T-cell (primary cell): ENCODE measurements at regions not wholly inside any gene's neighbourhood (a gene's known extent, or its start where the extent isn't known, plus 50 kb on each side); places are given as distances from the start of the nearest gene placed in this dataset.

ENCODE experiments used
- ATAC-seq, 4 experiments: fragments of 200-7000 bp in 3 of 4; fragments of 150-1000 bp in 1 of 4; cut with Tn5 transposase; replicated peaks in 1 of 4; 1 replicate in 3 of 4; 2 replicates in 1 of 4; pipeline ENCODE4 v1.10.0; 2021; ENCODE audit warnings: moderate library complexity in 3 of 4, mild to moderate bottlenecking in 2 of 4, moderate number of reproducible peaks in 1 of 4
- CTCF ChIA-PET, 2 donors: fragments of 300-600 bp; sonication (Branson Sonifier 250); formaldehyde crosslinking; loops; one replicate each; lab custom pipeline; 2022; ENCODE audit warnings: antibody characterized with exemption in 2 of 2; lab: Charles Lee
- POLR2A ChIA-PET, 2 donors: fragments of 300-600 bp; sonication (Branson Sonifier 250); formaldehyde crosslinking; loops; one replicate each; lab custom pipeline; 2022; ENCODE audit warnings: antibody characterized with exemption in 2 of 2; lab: Charles Lee
- DNase-seq, 35 experiments: peaks; one replicate each; pipeline versions ENCODE4 v3.0.0 to v3.0.0-alpha.2; 2013 to 2023
- H3K27ac ChIP-seq: one replicate; pipeline ENCODE4 v1.5.1; 2013; ENCODE audit warnings: low read length
- H3K27me3 ChIP-seq, 2 experiments: replicated peaks in 1 of 2; 1 replicate in 1 of 2; 2 replicates in 1 of 2; pipeline versions ENCODE4 v1.6.1 to v1.7.0; 2013; ENCODE audit warnings: low read length in 1 of 2, mixed read lengths in 1 of 2; ENCODE audit not compliant: control insufficient read depth in 2 of 2, insufficient read depth in 2 of 2; ENCODE audit errors: extremely low read depth in 1 of 2
- H3K36me3 ChIP-seq, 2 donors: 1 replicate in 1 of 2; 2 replicates in 1 of 2; pipeline versions ENCODE4 v1.6.1 to v1.7.0; 2013; ENCODE audit warnings: low read length in 1 of 2; ENCODE audit not compliant: control insufficient read depth in 2 of 2, insufficient read depth in 1 of 2; ENCODE audit errors: extremely low read depth in 1 of 2
- H3K4me1 ChIP-seq, 2 experiments: 1 replicate in 1 of 2; 2 replicates in 1 of 2; pipeline versions ENCODE4 v1.6.1 to v1.7.0; 2013; ENCODE audit warnings: low read length in 2 of 2, mixed read lengths in 1 of 2; ENCODE audit not compliant: insufficient read depth in 2 of 2, control insufficient read depth in 1 of 2; ENCODE audit errors: extremely low read depth in 1 of 2
- H3K4me3 ChIP-seq, 2 donors: 1 replicate in 1 of 2; 2 replicates in 1 of 2; pipeline versions ENCODE4 v1.5.1 to v1.7.0; 2013; ENCODE audit warnings: mild to moderate bottlenecking in 2 of 2, low read length in 1 of 2, moderate library complexity in 1 of 2; ENCODE audit not compliant: control insufficient read depth in 1 of 2; ENCODE audit errors: extremely low read depth in 1 of 2
- H3K9me3 ChIP-seq: 2 replicates; pipeline ENCODE4 v1.7.0; 2013
- H3K27ac Mint-ChIP-seq, 2 donors: one replicate each; pipeline ENCODE4 v1.8.0; 2020 to 2021; ENCODE audit warnings: mild to moderate bottlenecking in 2 of 2, mixed read lengths in 2 of 2
- H3K27me3 Mint-ChIP-seq, 2 donors: one replicate each; pipeline ENCODE4 v1.8.0; 2021 to 2022; ENCODE audit warnings: mixed read lengths in 2 of 2
- H3K36me3 Mint-ChIP-seq: one replicate; pipeline ENCODE4 v1.8.0; 2021; ENCODE audit warnings: mixed read lengths
- H3K4me1 Mint-ChIP-seq, 3 donors: one replicate each; pipeline ENCODE4 v1.8.0; 2020 to 2022; ENCODE audit warnings: mixed read lengths in 3 of 3, mild to moderate bottlenecking in 1 of 3
- H3K4me3 Mint-ChIP-seq, 3 donors: one replicate each; pipeline ENCODE4 v1.8.0; 2020 to 2022; ENCODE audit warnings: mild to moderate bottlenecking in 3 of 3, mixed read lengths in 3 of 3, moderate library complexity in 3 of 3
- H3K9me3 Mint-ChIP-seq, 3 donors: one replicate each; pipeline ENCODE4 v1.8.0; 2020 to 2022; ENCODE audit warnings: mixed read lengths in 3 of 3
- WGBS: methylation state at CpG from one replicate; pipeline ENCODE4 v1.1.5; 2013; ENCODE audit warnings: missing lambda C conversion rate; ENCODE audit not compliant: insufficient coverage; 5-methylcytosine and 5-hydroxymethylcytosine counted together

- Mint-ChIP-seq H3K36me3 (no peaks in the 10 kb centered on the region), H3K9me3 (peaks cover 3 to 12% (median 4%) of the 10 kb centered on the region in 3 donors), H3K4me3 (no peak overlapping the region), H3K27ac (no peak overlapping the region), H3K27me3 (no peaks in the 10 kb centered on the region), H3K4me1 (no peaks in the 10 kb centered on the region)
- DNase-seq: no peak
- no peaks in the 10 kb centered on the region for H3K27me3 ChIP-seq
- CTCF ChIA-PET: no interaction called here
- H3K9me3 ChIP-seq: no peaks in the 10 kb centered on the region
- POLR2A ChIA-PET: no interaction called here
- no peak for ATAC-seq
- no peaks in the 10 kb centered on the region for H3K4me1 ChIP-seq
- no peaks in the 10 kb centered on the region for H3K36me3 ChIP-seq
- H3K27ac ChIP-seq: no peak overlapping the region
- H3K4me3 ChIP-seq: no peak overlapping the region
- no CpG with 5 or more reads among the region's 3 CpGs for WGBS
Measured at GRCh38 chr9:81470864-81471263, 218.5 kb downstream of the TLE1 start.

GRCh38 chr9:81468084-81468595, 221.2 kb downstream of the TLE1 start:
- H3K36me3 Mint-ChIP-seq: no peaks in the 10 kb centered on the region
- no peaks in the 10 kb centered on the region for H3K27me3 ChIP-seq
- POLR2A ChIA-PET: no interaction called here
- DNase-seq (no peak), ATAC-seq (no peak)
- no peak overlapping the region for H3K27ac ChIP-seq
- H3K36me3 ChIP-seq: no peaks in the 10 kb centered on the region
- CTCF ChIA-PET: no interaction called here
- H3K27me3 Mint-ChIP-seq: no peaks in the 10 kb centered on the region
- no peaks in the 10 kb centered on the region for H3K4me1 ChIP-seq
- H3K9me3 ChIP-seq: no peaks in the 10 kb centered on the region
- peaks cover 0 to 10% (median 3%) of the 10 kb centered on the region in 3 donors for H3K9me3 Mint-ChIP-seq
- H3K4me1 Mint-ChIP-seq: no peaks in the 10 kb centered on the region
- H3K4me3 ChIP-seq: no peak overlapping the region
- H3K27ac Mint-ChIP-seq: no peak overlapping the region
- no CpG with 5 or more reads among the region's 1 CpG for WGBS
- no peak overlapping the region for H3K4me3 Mint-ChIP-seq

GRCh38 chr9:81466981-81467380, 222.4 kb downstream of the TLE1 start:
- Histone ChIP-seq H3K4me3 (no peak overlapping the region), H3K9me3 (no peaks in the 10 kb centered on the region), H3K27ac (no peak overlapping the region), H3K36me3 (no peaks in the 10 kb centered on the region), H3K27me3 (no peaks in the 10 kb centered on the region), H3K4me1 (no peaks in the 10 kb centered on the region)
- ChIA-PET CTCF (no interaction called here), POLR2A (no interaction called here)
- Mint-ChIP-seq H3K36me3 (no peaks in the 10 kb centered on the region), H3K4me3 (no peak overlapping the region), H3K27me3 (no peaks in the 10 kb centered on the region), H3K27ac (no peak overlapping the region), H3K4me1 (no peaks in the 10 kb centered on the region), H3K9me3 (peaks cover 0 to 10% (median 3%) of the 10 kb centered on the region in 3 donors)
- ATAC-seq (no peak), DNase-seq (no peak)
- WGBS: no CpG with 5 or more reads among the region's 5 CpGs

GRCh38 chr9:81465468-81466011, 223.8 kb downstream of the TLE1 start:
- H3K4me1 Mint-ChIP-seq: no peaks in the 10 kb centered on the region
- ATAC-seq: no peak

GRCh38 chr9:81462801-81463200, 226.5 kb downstream of the TLE1 start:
- ChIA-PET CTCF (no interaction called here), POLR2A (no interaction called here)
- Mint-ChIP-seq H3K4me1 (no peaks in the 10 kb centered on the region), H3K27me3 (peaks cover 3 to 6% of the 10 kb centered on the region in 2 donors), H3K36me3 (no peaks in the 10 kb centered on the region), H3K9me3 (peaks cover 5 to 11% (median 5%) of the 10 kb centered on the region in 3 donors), H3K27ac (no peak overlapping the region), H3K4me3 (no peak overlapping the region)
- no peaks in the 10 kb centered on the region for H3K4me1 ChIP-seq
- H3K27ac ChIP-seq: no peak overlapping the region
- no peak for ATAC-seq
- no peak for DNase-seq
- H3K36me3 ChIP-seq: no peaks in the 10 kb centered on the region
- H3K9me3 ChIP-seq: no peaks in the 10 kb centered on the region
- H3K27me3 ChIP-seq: no peaks in the 10 kb centered on the region
- H3K4me3 ChIP-seq: no peak overlapping the region

More at GRCh38 chr9:81465468-81466011, 223.8 kb downstream of the TLE1 start:
- Histone ChIP-seq H3K4me1 (no peaks in the 10 kb centered on the region), H3K4me3 (no peak overlapping the region), H3K27me3 (no peaks in the 10 kb centered on the region), H3K27ac (no peak overlapping the region), H3K9me3 (no peaks in the 10 kb centered on the region), H3K36me3 (no peaks in the 10 kb centered on the region)
- Mint-ChIP-seq H3K36me3 (no peaks in the 10 kb centered on the region), H3K27me3 (no peaks in the 10 kb centered on the region), H3K27ac (no peak overlapping the region), H3K9me3 (peaks cover 0 to 10% (median 3%) of the 10 kb centered on the region in 3 donors), H3K4me3 (no peak overlapping the region)
- DNase-seq: no peak
- ChIA-PET CTCF (no interaction called here), POLR2A (no interaction called here)
- WGBS: 6% methylated on average over 2 of the region's 6 CpGs

- H3K27ac Mint-ChIP-seq: no peak overlapping the region
Measured at GRCh38 chr9:81461196-81461595, 228.2 kb downstream of the TLE1 start.

GRCh38 chr9:81460693-81461092, 228.7 kb downstream of the TLE1 start:
- peaks cover 3 to 6% of the 10 kb centered on the region in 2 donors for H3K27me3 Mint-ChIP-seq
- Histone ChIP-seq H3K4me3 (no peak overlapping the region), H3K27ac (no peak overlapping the region), H3K9me3 (no peaks in the 10 kb centered on the region), H3K36me3 (no peaks in the 10 kb centered on the region), H3K4me1 (no peaks in the 10 kb centered on the region), H3K27me3 (no peaks in the 10 kb centered on the region)
- DNase-seq (no peak), ATAC-seq (no peak)
- no peaks in the 10 kb centered on the region for H3K4me1 Mint-ChIP-seq
- WGBS: no CpG with 5 or more reads among the region's 1 CpG
- H3K27ac Mint-ChIP-seq: no peak overlapping the region
- POLR2A ChIA-PET: no interaction called here
- H3K9me3 Mint-ChIP-seq: peaks cover 5 to 10% (median 5%) of the 10 kb centered on the region in 3 donors
- H3K4me3 Mint-ChIP-seq: no peak overlapping the region
- CTCF ChIA-PET: no interaction called here
- H3K36me3 Mint-ChIP-seq: no peaks in the 10 kb centered on the region

More at GRCh38 chr9:81461196-81461595, 228.2 kb downstream of the TLE1 start:
- Histone ChIP-seq H3K4me1 (no peaks in the 10 kb centered on the region), H3K4me3 (no peak overlapping the region), H3K27me3 (no peaks in the 10 kb centered on the region), H3K9me3 (no peaks in the 10 kb centered on the region), H3K36me3 (no peaks in the 10 kb centered on the region), H3K27ac (no peak overlapping the region)
- no peaks in the 10 kb centered on the region for H3K4me1 Mint-ChIP-seq
- no peak overlapping the region for H3K4me3 Mint-ChIP-seq
- H3K36me3 Mint-ChIP-seq: no peaks in the 10 kb centered on the region
- CTCF ChIA-PET: no interaction called here
- WGBS: 41% methylated on average over 3 of the region's 5 CpGs
- POLR2A ChIA-PET: no interaction called here
- peaks cover 3 to 6% of the 10 kb centered on the region in 2 donors for H3K27me3 Mint-ChIP-seq
- no peak for DNase-seq
- ATAC-seq: no peak
- H3K9me3 Mint-ChIP-seq: peaks cover 5 to 11% (median 5%) of the 10 kb centered on the region in 3 donors
